ENCODE measurements at regions not wholly inside any gene's neighbourhood (a gene's known extent, or its start where the extent isn't known, plus 50 kb on each side); places are given as distances from the start of the nearest gene placed in this dataset.
A peak's percentile ranks its signal among the peaks of the same experiment; 100 is the strongest.
"Not testable (repeated sequence)": the region's sequence is repeated elsewhere in the genome, so short reads cannot be mapped to it uniquely, and the experiment has no call there.

DNA sequence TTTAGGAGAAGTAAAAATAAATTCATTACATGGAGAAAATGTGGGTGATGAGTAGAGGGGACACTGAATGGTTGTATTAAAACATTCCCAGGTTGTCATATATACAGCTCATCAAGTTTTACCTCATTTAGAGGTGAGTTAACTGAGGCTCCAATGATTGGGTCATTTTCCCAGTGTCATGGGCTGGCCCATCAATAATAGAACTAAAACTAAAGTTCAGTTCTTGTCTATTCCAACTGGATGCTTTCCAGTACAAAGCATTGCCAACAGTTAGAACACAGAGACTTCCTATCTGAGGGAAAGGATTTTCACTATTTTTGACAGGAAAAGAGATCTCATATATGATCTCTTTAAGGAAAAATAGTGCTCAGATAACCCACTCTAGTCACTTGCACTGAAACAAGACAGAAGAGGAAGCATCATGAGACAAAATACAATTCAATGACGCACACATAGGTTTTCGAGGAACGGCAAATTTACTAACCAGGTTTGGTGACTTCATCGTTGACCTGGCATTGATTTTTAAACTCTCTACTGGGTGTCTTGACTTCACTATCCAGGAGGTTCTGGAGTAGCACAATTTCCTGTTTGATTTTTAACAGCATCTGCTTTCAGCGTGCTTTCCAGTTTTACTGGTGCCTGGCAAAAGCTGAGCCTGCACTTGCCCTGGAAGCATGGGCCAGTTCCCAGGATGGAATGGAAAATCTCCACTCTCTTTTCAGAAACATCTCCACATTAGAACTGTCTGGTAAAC, 195.5 kb upstream of the FBXL4 start:
- intact Hi-C loops (cut with DNase I): no loop called here
- DNase-seq: no peak

GRCh38 chr6:99141906-99142305, 194.2 kb upstream of the FBXL4 start:
- intact Hi-C loops (cut with DNase I): not testable (repeated sequence)
- DNase-seq: peak in 2 of 10 donors; percentile 68 to 76

DNA sequence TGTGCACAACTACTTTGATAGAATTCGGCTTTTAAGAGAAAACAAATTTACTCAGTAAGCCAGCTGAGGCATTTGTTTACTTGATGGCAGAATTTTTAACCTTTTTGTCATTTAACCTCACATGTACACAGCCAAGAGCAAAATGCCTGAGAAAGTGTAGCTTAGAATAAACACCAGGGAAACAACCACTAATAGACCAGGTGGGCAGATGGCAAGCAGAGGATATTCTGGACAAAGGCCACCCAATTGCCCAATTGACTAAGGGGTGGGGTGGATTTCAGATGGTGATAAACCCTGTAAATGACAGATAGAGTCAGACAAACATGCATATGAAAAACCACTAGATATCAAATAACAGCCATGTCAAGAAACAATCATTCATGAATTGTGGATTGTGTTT, 190.7 kb upstream of the FBXL4 start:
- intact Hi-C loops (cut with DNase I): no loop called here
- no peak for DNase-seq

DNA sequence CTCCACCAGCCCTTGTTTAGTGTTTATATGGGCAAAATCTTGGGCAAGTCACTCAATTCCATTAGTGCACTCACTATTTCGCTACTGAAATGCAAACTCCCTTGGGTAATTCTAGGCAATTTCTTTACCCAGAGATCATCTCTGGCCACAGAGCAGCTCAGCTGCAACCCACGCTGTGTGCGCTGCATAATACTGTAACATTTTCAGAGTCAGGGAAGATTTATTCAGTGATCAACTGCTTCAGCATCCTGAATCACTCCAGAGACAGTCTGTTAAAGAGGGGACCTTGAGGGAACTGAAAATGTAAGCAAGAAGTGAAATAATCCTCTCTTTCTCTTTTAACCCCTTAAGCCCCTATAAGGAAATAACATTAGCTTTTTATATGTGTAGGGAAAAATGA, 189.6 kb upstream of the FBXL4 start:
- no peak for DNase-seq
- intact Hi-C loops (cut with DNase I): no loop called here

DNA sequence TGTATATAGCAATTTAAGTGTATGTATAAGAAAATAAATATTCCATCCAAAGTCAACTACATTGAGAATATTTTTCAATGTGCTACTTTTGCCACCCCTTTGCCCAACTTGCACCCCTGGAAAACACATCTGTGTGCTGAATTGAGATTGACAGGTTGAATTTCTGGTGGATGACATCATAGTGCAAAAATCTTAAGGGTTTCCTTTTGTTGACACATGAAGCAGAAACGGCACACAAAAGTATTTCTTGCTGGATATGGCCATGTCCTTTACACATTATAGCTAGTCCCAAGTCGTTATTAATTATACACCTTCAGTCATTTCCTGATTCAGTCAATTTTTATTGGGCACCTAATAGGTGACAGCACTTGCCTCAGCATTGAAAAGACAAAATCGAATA, 188.7 kb upstream of the FBXL4 start:
- intact Hi-C loops (cut with DNase I): no loop called here
- no peak for DNase-seq

DNA sequence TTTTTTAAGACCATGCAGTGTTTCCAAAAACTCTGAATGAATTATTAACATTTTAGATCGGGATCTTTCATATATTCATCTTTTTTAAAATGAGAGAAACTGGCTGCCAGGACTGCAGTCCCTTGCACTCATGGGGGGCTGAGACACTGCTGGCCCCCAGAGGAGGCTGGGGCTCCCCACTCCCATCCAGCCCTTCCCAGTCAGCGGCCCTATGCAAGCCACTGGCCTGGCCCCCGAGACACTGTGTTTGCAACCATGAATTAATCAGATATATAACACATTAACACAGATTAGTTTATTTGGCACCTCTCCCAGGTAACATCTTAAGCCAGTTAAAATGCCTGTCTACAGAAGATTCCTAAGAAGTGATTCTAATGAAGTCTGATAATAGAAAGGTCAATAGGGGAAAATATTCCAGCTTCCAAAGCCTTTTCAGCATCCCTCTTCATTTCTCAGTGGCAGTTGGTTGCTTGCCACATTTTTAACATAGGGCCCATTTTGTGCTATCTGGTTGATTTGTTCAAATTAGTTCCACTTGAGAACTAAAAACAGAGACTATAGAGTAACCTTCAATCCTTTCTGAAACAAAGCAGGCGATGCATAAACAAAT, 184.4 kb upstream of the FBXL4 start:
- intact Hi-C loops (cut with DNase I): no loop called here

GRCh38 chr6:99130897-99131873, 183.4 kb upstream of the FBXL4 start:
- no peak for DNase-seq
- intact Hi-C loops (cut with DNase I): no loop called here

More for the DNA sequence above, 184.4 kb upstream of the FBXL4 start:
- DNase-seq: no peak

DNA sequence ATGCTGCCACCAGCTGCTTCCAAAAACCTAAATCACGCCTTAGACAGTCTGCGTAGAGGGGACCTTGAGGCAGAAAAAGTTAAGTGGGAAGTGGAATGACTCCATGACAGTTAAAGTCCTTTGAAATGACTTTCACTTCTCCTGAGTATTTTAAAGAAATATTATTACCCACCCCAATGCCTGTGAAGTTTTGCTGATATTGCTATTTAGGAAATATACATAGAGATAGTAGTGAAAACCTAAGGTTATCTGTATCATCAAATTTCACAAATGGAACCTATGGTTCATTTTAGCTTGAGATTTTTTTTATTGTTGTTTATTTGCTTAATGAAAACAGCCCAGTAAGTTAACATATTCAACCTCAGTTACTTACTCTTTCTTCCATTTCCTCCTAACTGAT, 182.1 kb upstream of the FBXL4 start:
- intact Hi-C loops (cut with DNase I): no loop called here
- DNase-seq: no peak

DNA sequence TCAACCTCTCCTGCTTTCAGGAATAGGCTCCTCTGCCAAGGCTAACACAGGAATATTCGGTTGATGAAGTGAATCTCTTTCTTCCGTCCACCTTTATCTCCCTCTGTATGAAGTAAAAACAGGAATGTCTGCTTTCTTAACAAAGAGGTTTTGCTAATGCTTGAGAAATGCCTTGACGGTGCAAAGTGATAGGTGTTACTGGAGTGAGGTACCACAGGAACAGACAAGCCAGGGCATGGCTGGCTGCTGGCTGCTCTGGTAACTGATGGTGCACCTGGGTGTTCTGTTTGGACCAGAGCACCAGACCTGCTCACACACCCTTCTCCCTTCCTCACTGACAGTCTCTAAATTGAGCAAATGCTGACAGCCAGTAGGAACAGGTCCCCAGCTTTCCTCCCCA, 174.0 kb upstream of the FBXL4 start:
- intact Hi-C loops (cut with DNase I): no loop called here
- DNase-seq: no peak

DNA sequence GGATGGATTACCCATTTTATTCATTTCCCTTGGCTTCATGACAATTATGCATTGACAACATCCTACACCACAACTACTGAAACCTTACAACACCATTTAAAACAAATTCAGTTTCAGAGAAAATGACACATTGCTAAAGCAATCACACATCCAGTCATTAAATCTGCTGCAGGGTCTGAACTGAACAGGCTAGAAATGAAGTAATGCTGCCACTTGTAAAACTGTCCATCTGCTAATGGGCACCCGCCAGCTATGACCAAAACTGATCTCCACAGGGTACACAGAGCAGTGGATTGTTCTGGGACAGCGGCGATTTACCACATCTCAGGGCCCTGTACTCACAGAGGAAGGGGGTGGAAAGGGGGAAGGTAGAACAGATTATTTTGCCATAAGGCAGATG, 172.9 kb upstream of the FBXL4 start:
- intact Hi-C loops (cut with DNase I): no loop called here
- no peak for DNase-seq

- DNase-seq: peak in 2 of 10 donors; percentile 14 to 27
- intact Hi-C loops (cut with DNase I): loop anchor here (5.0 to 10.0 kb wide), 3 partner anchors 272 to 1932 kb away; no protein-coding TSS in a partner anchor
Observed at GRCh38 chr6:99119109-99120031, 171.6 kb upstream of the FBXL4 start.

- intact Hi-C loops (cut with DNase I): loop anchor here (5.0 to 10.0 kb wide), 3 partner anchors 268 to 1928 kb away; no protein-coding TSS in a partner anchor
Observed at GRCh38 chr6:99114769-99115406, 167.1 kb upstream of the FBXL4 start.

GRCh38 chr6:99111590-99111989, 163.8 kb upstream of the FBXL4 start:
- no peak for DNase-seq
- intact Hi-C loops (cut with DNase I): loop anchor here (10.0 kb wide), 1 partner anchor 1617 kb away; no protein-coding TSS in a partner anchor

More at GRCh38 chr6:99114769-99115406, 167.1 kb upstream of the FBXL4 start:
- no peak for DNase-seq

GRCh38 chr6:99110029-99110428, 162.3 kb upstream of the FBXL4 start:
- DNase-seq: no peak
- intact Hi-C loops (cut with DNase I): loop anchor here (10.0 kb wide), 1 partner anchor 1615 kb away; no protein-coding TSS in a partner anchor

DNA sequence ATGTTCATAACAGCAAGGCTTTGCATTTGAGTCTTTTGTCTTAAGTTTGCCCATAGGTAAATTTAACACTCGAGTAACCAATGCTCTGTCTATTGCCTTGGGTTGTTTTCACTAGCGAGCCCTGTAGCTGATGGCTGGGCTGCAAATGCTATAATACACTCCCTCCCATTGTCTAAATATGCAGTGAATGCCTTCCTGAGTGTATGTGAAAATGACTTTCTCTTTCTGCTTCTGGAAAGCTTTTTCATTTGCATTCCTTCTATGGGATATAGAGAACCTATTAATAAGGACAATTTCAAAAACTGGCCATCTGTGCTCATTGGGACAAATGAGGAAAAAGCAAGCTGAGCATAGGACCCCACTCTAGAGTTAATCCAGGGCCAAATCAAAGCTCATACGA, 156.5 kb upstream of the FBXL4 start:
- no peak for DNase-seq
- intact Hi-C loops (cut with DNase I): no loop called here

DNA sequence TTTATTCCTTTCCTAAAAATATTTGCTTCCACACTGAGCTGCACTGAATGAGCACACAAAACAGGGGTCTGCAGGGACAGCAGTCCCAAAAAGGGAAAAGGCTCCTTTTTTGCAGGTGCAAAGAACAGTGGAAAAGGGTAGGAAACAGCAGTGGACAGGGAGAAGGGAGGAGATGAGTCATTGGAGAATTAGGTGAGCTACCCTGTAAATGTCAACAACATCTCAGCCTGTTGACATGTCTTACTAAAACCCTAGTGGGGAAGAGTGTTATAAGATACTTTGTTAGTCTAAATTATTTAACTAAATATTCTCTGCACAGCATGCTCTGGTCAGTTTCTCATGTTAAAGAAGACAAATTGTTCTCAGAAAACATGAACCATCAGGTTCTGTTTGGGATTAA, 151.5 kb upstream of the FBXL4 start:
- intact Hi-C loops (cut with DNase I): no loop called here
- no peak for DNase-seq

- no peak for DNase-seq
- intact Hi-C loops (cut with DNase I): no loop called here
Observed at GRCh38 chr6:99096170-99096569, 148.4 kb upstream of the FBXL4 start.

DNA sequence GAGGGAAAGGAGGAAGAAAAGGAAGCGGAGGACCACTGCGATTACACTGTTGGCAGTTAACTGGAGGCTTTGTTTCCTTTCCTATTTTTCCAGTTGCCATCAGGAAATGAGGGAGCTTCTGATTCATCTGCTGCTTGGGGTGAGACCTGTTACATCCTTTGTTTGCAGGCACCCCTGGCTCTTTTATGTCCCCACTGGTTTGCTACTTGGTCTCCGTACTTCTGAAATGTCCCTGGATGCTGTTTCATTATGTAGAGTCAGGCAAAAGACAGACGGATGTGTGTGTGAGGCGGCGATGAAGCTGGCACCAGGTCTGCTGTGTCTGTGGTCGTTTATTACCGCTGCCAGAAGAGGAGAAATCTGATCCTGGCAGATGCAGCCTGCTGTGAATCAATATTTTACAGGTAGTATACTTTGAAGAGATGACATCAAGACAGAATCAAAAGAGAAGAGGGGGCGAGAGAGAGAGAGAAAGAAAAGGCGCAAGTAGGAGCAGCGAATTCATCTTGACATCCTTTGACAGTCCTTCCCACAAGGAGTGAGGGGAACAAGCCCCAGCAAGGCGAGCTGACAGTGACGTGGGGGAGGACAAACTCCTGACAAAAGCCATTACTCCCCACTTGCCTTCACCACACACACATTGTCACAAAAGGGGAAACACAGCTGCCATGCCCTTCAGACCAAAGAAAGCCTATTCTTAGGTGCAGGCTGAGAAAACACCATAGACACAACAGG, 145.9 kb upstream of the FBXL4 start:
- intact Hi-C loops (cut with DNase I): no loop called here
- no peak for DNase-seq

DNA sequence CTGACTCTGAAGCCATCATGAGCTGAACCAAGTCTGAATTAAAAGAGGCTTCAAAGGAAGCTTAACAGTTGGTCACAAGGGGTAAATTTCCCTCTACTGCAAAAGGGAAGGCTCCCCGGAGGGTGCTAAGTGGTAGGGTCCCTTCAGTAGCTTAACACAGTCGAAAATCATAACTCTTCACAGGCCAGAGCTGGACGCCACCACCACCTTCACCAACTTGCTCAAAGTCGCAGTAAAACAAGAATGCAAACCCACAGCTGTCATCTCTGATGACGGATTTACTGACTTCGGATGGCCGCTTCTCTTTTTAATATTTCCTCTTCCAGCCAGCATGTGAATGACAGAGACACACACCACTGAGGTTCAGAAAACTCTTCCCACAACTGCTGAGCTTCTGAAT, 144.7 kb upstream of the FBXL4 start:
- DNase-seq: no peak
- intact Hi-C loops (cut with DNase I): no loop called here

Data from posterior cingulate gyrus (tissue), 11 donors.